HG03520 (cell line): ENCODE measurements at regions not wholly inside any gene's neighbourhood (a gene's known extent, or its start where the extent isn't known, plus 50 kb on each side); places are given as distances from the start of the nearest gene placed in this dataset.

ENCODE experiments used
- ATAC-seq: cut with Tn5 transposase; IDR thresholded peaks from one replicate; pipeline ENCODE4 v1.9.1; 2021; ENCODE audit warnings: mild to moderate bottlenecking, moderate library complexity; ENCODE audit not compliant: unreplicated experiment

- ATAC-seq, result no peak
Measured at GRCh38 chr18:10299643-10300042, 154.8 kb upstream of the APCDD1 start.

- ATAC-seq, result no peak
Measured at GRCh38 chr18:10300739-10301138, 153.7 kb upstream of the APCDD1 start.

GRCh38 chr18:10301831-10302483 lies 152.5 kb upstream of the APCDD1 start:
- no peak for ATAC-seq

- ATAC-seq, result no peak
Measured at GRCh38 chr18:10303171-10303570, 151.3 kb upstream of the APCDD1 start.

GRCh38 chr18:10304853-10305252 lies 149.6 kb upstream of the APCDD1 start:
- ATAC-seq, result no peak

- no peak for ATAC-seq
Measured at GRCh38 chr18:10306779-10307178, 147.7 kb upstream of the APCDD1 start.

- ATAC-seq, result no peak
Measured at GRCh38 chr18:10308154-10308553, 146.3 kb upstream of the APCDD1 start.

GRCh38 chr18:10310626-10311025 lies 143.8 kb upstream of the APCDD1 start:
- no peak for ATAC-seq

GRCh38 chr18:10312326-10313015 lies 142.0 kb upstream of the APCDD1 start:
- ATAC-seq, result no peak

- no peak for ATAC-seq
Measured at GRCh38 chr18:10313016-10313342, 141.5 kb upstream of the APCDD1 start.

- no peak for ATAC-seq
Measured at GRCh38 chr18:10314066-10314465, 140.4 kb upstream of the APCDD1 start.

- ATAC-seq, result no peak
Measured at GRCh38 chr18:10315522-10315921, 138.9 kb upstream of the APCDD1 start.

- no peak for ATAC-seq
Measured at GRCh38 chr18:10316778-10317177, 137.7 kb upstream of the APCDD1 start.

GRCh38 chr18:10317864-10318690 lies 136.4 kb upstream of the APCDD1 start:
- ATAC-seq, result no peak

GRCh38 chr18:10318691-10318970 lies 135.8 kb upstream of the APCDD1 start:
- ATAC-seq, result no peak

GRCh38 chr18:10319026-10319425 lies 135.4 kb upstream of the APCDD1 start:
- no peak for ATAC-seq

GRCh38 chr18:10319914-10320600 lies 134.4 kb upstream of the APCDD1 start:
- no peak for ATAC-seq

GRCh38 chr18:10320791-10321190 lies 133.6 kb upstream of the APCDD1 start:
- no peak for ATAC-seq

- ATAC-seq, result no peak
Measured at GRCh38 chr18:10321576-10321975, 132.9 kb upstream of the APCDD1 start.

- no peak for ATAC-seq
Measured at GRCh38 chr18:10322004-10322403, 132.4 kb upstream of the APCDD1 start.

- ATAC-seq, result no peak
Measured at GRCh38 chr18:10322435-10322834, 132.0 kb upstream of the APCDD1 start.

- ATAC-seq, result no peak
Measured at GRCh38 chr18:10329101-10329500, 125.3 kb upstream of the APCDD1 start.
